GM10248 (cell line): ENCODE measurements at regions not wholly inside any gene's neighbourhood (a gene's known extent, or its start where the extent isn't known, plus 50 kb on each side); places are given as distances from the start of the nearest gene placed in this dataset.

Source experiments
- CTCF ChIA-PET: fragments of 300-600 bp; sonication (Branson Sonifier 250); formaldehyde crosslinking; extraction: SDS; loops from one replicate; lab custom pipeline; 2021; ENCODE audit warnings: antibody characterized with exemption; lab: Yijun Ruan, JAX
- POLR2A ChIA-PET: fragments of 350-650 bp; sonication (Branson Sonifier 250); formaldehyde crosslinking; extraction: SDS; loops from one replicate; lab custom pipeline; 2020; ENCODE audit warnings: antibody characterized with exemption; lab: Yijun Ruan, JAX
- DNase-seq: peaks from one replicate; pipeline ENCODE4 v3.0.0; 2012; ENCODE audit errors: extremely low spot score
- TF ChIP-seq, protein P1 (sequence below): IDR thresholded peaks from 2 replicates; pipeline ENCODE4 v1.5.1; 2012; ENCODE audit warnings: mild to moderate bottlenecking, low read depth; ENCODE audit errors: extremely low read depth, missing control alignments, control extremely low read depth

DNA sequence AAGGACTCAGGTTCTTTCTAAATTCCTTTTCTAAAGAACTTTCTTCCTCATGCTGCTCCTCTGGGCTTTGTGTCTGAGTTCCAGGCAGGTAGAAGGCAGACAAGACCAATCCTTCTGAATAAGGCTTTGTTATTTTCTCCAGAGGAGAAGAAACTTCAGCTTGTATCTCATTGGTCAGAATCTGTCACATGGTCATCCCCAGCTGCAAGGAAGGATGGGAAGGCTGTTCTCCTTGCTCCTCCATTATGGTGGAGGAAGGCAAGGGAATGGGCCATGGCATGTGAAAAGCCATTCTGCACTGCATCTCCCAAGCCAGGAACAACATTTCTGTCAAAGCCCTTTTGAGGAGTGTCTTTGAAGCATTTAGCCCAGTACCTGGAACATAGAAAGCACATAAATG is 50.6 kb upstream of the NTPCR start:
- TF ChIP-seq, protein P1, sequence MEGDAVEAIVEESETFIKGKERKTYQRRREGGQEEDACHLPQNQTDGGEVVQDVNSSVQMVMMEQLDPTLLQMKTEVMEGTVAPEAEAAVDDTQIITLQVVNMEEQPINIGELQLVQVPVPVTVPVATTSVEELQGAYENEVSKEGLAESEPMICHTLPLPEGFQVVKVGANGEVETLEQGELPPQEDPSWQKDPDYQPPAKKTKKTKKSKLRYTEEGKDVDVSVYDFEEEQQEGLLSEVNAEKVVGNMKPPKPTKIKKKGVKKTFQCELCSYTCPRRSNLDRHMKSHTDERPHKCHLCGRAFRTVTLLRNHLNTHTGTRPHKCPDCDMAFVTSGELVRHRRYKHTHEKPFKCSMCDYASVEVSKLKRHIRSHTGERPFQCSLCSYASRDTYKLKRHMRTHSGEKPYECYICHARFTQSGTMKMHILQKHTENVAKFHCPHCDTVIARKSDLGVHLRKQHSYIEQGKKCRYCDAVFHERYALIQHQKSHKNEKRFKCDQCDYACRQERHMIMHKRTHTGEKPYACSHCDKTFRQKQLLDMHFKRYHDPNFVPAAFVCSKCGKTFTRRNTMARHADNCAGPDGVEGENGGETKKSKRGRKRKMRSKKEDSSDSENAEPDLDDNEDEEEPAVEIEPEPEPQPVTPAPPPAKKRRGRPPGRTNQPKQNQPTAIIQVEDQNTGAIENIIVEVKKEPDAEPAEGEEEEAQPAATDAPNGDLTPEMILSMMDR, result no peak
- DNase-seq, result no peak
- ChIA-PET CTCF (interaction anchor here (1.0 to 1.2 kb wide), 3 partner anchors 8 to 22 kb away, joined by 3 read pairs; no protein-coding TSS in a partner anchor), POLR2A (no interaction called here)
